WTC11 (cell line): ENCODE measurements at regions not wholly inside any gene's neighbourhood (a gene's known extent, or its start where the extent isn't known, plus 50 kb on each side); places are given as distances from the start of the nearest gene placed in this dataset.

ENCODE experiments used
- ATAC-seq: fragments of 200-7000 bp; cut with Tn5 transposase; 2 replicates; pipeline ENCODE4 v1.10.0; 2021; ENCODE audit warnings: mild to moderate bottlenecking, moderate library complexity
- CTCF ChIA-PET: fragments of 300-600 bp; sonication (Branson Sonifier 250); formaldehyde crosslinking; loops from one replicate; lab custom pipeline; 2021; ENCODE audit warnings: antibody characterized with exemption; lab: Charles Lee
- POLR2A ChIA-PET: fragments of 350-600 bp; sonication (Branson Sonifier 250); formaldehyde crosslinking; loops from one replicate; lab custom pipeline; 2021; ENCODE audit warnings: antibody characterized with exemption; lab: Charles Lee
- DNase-seq: peaks from one replicate; pipeline ENCODE4 v3.0.0; 2021; ENCODE audit warnings: low spot score
- H3K27ac Mint-ChIP-seq: 2 replicates; pipeline ENCODE4 v1.8.0; 2021; ENCODE audit warnings: mixed read lengths
- H3K27me3 Mint-ChIP-seq: 2 replicates; pipeline ENCODE4 v1.8.0; 2021; ENCODE audit warnings: low read depth, mild to moderate bottlenecking, moderate library complexity, mixed read lengths
- H3K36me3 Mint-ChIP-seq: 2 replicates; pipeline ENCODE4 v1.8.0; 2021; ENCODE audit warnings: mixed read lengths
- H3K4me1 Mint-ChIP-seq: 2 replicates; pipeline ENCODE4 v1.8.0; 2022; ENCODE audit warnings: mixed read lengths
- H3K4me3 Mint-ChIP-seq: 2 replicates; pipeline ENCODE4 v1.8.0; 2021; ENCODE audit warnings: mild to moderate bottlenecking, moderate library complexity, mixed read lengths
- H3K9me3 Mint-ChIP-seq: 2 replicates; pipeline ENCODE4 v1.8.0; 2021; ENCODE audit warnings: mixed read lengths
- ATF1 ChIP-seq: sonication (generic); formaldehyde crosslinking; IDR thresholded peaks from 2 replicates; pipeline ENCODE4 v1.8.1; 2023; ENCODE audit warnings: mild to moderate bottlenecking, moderate library complexity, missing genetic modification reagents
- ATF3 ChIP-seq: sonication (generic); formaldehyde crosslinking; conservative IDR thresholded peaks from 2 replicates; pipeline ENCODE4 v1.8.1; 2022; ENCODE audit warnings: mild to moderate bottlenecking, missing genetic modification reagents
- CREB1 ChIP-seq: sonication (generic); formaldehyde crosslinking; IDR thresholded peaks from 2 replicates; pipeline ENCODE4 v1.8.0; 2023; ENCODE audit warnings: mild to moderate bottlenecking, missing genetic modification reagents
- CREM ChIP-seq: sonication (generic); formaldehyde crosslinking; IDR thresholded peaks from 2 replicates; pipeline ENCODE4 v1.8.1; 2022; ENCODE audit warnings: mild to moderate bottlenecking, missing genetic modification reagents, moderate library complexity
- EMX1 ChIP-seq: fragments of 250-450 bp; sonication (Bioruptor Pico); IDR thresholded peaks from 2 replicates; pipeline ENCODE4 v1.8.0; 2021; ENCODE audit warnings: mild to moderate bottlenecking
- FOXK1 ChIP-seq: sonication (generic); formaldehyde crosslinking; IDR thresholded peaks from 2 replicates; pipeline ENCODE4 v1.8.0; 2022; ENCODE audit warnings: mild to moderate bottlenecking, moderate library complexity, missing genetic modification reagents
- GRHL2 ChIP-seq: fragments of 250-450 bp; sonication (Bioruptor Pico); IDR thresholded peaks from 2 replicates; pipeline ENCODE4 v1.8.0; 2022; ENCODE audit warnings: mild to moderate bottlenecking, moderate library complexity; ENCODE audit not compliant: insufficient replicate concordance, severe bottlenecking
- GTF2I ChIP-seq: fragments of 250-450 bp; sonication (Bioruptor Pico); conservative IDR thresholded peaks from 2 replicates; pipeline ENCODE4 v1.4.0; 2021; ENCODE audit warnings: mild to moderate bottlenecking
- IRF1 ChIP-seq: sonication (generic); formaldehyde crosslinking; IDR thresholded peaks from 2 replicates; pipeline ENCODE4 v1.8.0; 2023; ENCODE audit warnings: missing genetic modification reagents
- IRF2 ChIP-seq: sonication (generic); formaldehyde crosslinking; IDR thresholded peaks from 2 replicates; pipeline ENCODE4 v1.8.0; 2022; ENCODE audit warnings: low read depth, missing genetic modification reagents, borderline replicate concordance
- MYBL2 ChIP-seq: sonication (generic); formaldehyde crosslinking; IDR thresholded peaks from 2 replicates; pipeline ENCODE4 v1.8.1; 2023; ENCODE audit warnings: mild to moderate bottlenecking, moderate library complexity, missing genetic modification reagents
- NFATC4 ChIP-seq: fragments of 250-450 bp; sonication (Bioruptor Pico); IDR thresholded peaks from 2 replicates; pipeline ENCODE4 v1.9.0; 2021; ENCODE audit warnings: mild to moderate bottlenecking
- SOX15 ChIP-seq: fragments of 250-450 bp; sonication (Bioruptor Pico); IDR thresholded peaks from 2 replicates; pipeline ENCODE4 v1.9.0; 2021; ENCODE audit warnings: mild to moderate bottlenecking
- USF1 ChIP-seq: sonication (generic); formaldehyde crosslinking; IDR thresholded peaks from 2 replicates; pipeline ENCODE4 v1.8.0; 2022; ENCODE audit warnings: mild to moderate bottlenecking, missing genetic modification reagents
- TF ChIP-seq, protein P1 (sequence below): sonication (generic); formaldehyde crosslinking; IDR thresholded peaks from 2 replicates; pipeline ENCODE4 v1.8.0; 2023; ENCODE audit warnings: mild to moderate bottlenecking, missing genetic modification reagents
- TF ChIP-seq, protein P2 (sequence below): sonication (generic); formaldehyde crosslinking; IDR thresholded peaks from 2 replicates; pipeline ENCODE4 v1.8.1; 2022; ENCODE audit warnings: mild to moderate bottlenecking, missing genetic modification reagents, moderate library complexity, borderline replicate concordance
- TF ChIP-seq, protein P3 (sequence below): sonication (generic); formaldehyde crosslinking; conservative IDR thresholded peaks from 2 replicates; pipeline ENCODE4 v1.8.1; 2023; ENCODE audit warnings: mild to moderate bottlenecking, low read depth, missing genetic modification reagents, moderate library complexity
- TF ChIP-seq, protein P4 (sequence below): sonication (generic); formaldehyde crosslinking; IDR thresholded peaks from 2 replicates; pipeline ENCODE4 v1.8.0; 2022; ENCODE audit warnings: mild to moderate bottlenecking, missing genetic modification reagents
- TF ChIP-seq, protein P5 (sequence below): sonication (generic); formaldehyde crosslinking; IDR thresholded peaks from 2 replicates; pipeline ENCODE4 v1.8.1; 2023; ENCODE audit warnings: mild to moderate bottlenecking, missing genetic modification reagents, moderate library complexity

DNA sequence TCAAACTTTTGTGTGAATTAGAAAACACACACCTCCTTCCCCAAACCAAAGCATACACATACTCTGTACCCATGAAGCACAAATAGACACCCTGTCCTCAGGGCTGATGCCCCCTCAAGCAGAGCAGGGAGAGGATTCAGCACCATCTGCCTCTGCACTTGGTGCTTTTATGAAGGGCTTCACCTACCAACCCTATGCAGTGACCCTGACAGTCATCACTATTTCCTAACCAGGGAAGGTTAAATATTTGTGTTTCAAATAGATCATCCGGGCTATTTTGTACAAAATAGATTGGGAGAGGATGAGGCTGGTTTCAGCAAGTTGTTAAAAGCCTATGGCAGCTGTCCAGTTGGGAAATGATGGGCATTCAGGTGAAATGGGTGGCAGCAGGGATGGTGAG, 396.2 kb downstream of the ZSWIM6 start:
- Mint-ChIP-seq H3K27ac (no peak overlapping the region), H3K9me3 (peaks cover 6% of the 10 kb centered on the region; the same call in 1 of the 2 replicates), H3K27me3 (peaks cover 17% of the 10 kb centered on the region), H3K4me3 (no peak overlapping the region), H3K4me1 (peaks cover 38% of the 10 kb centered on the region), H3K36me3 (no peaks in the 10 kb centered on the region)
- ChIA-PET CTCF (interaction anchor here (1.0 kb wide), 1 partner anchor 49 kb away, joined by 5 read pairs; no protein-coding TSS in a partner anchor), POLR2A (no interaction called here)
- DNase-seq = no peak
- TF ChIP-seq IRF1 (no peak), IRF2 (CRISPR knock-in tag) (no peak), USF1 (no peak), SOX15 (no peak), CREB1 (CRISPR knock-in tag) (no peak), ATF3 (CRISPR knock-in tag) (no peak), EMX1 (CRISPR knock-in tag) (no peak), GTF2I (no peak), ATF1 (CRISPR knock-in tag) (no peak), MYBL2 (CRISPR knock-in tag) (no peak), NFATC4 (CRISPR knock-in tag) (no peak), GRHL2 (CRISPR knock-in tag) (no peak), CREM (CRISPR knock-in tag) (no peak), FOXK1 (CRISPR knock-in tag) (no peak)
- TF ChIP-seq, protein P1, sequence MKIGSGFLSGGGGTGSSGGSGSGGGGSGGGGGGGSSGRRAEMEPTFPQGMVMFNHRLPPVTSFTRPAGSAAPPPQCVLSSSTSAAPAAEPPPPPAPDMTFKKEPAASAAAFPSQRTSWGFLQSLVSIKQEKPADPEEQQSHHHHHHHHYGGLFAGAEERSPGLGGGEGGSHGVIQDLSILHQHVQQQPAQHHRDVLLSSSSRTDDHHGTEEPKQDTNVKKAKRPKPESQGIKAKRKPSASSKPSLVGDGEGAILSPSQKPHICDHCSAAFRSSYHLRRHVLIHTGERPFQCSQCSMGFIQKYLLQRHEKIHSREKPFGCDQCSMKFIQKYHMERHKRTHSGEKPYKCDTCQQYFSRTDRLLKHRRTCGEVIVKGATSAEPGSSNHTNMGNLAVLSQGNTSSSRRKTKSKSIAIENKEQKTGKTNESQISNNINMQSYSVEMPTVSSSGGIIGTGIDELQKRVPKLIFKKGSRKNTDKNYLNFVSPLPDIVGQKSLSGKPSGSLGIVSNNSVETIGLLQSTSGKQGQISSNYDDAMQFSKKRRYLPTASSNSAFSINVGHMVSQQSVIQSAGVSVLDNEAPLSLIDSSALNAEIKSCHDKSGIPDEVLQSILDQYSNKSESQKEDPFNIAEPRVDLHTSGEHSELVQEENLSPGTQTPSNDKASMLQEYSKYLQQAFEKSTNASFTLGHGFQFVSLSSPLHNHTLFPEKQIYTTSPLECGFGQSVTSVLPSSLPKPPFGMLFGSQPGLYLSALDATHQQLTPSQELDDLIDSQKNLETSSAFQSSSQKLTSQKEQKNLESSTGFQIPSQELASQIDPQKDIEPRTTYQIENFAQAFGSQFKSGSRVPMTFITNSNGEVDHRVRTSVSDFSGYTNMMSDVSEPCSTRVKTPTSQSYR = no peak
- TF ChIP-seq, protein P2, sequence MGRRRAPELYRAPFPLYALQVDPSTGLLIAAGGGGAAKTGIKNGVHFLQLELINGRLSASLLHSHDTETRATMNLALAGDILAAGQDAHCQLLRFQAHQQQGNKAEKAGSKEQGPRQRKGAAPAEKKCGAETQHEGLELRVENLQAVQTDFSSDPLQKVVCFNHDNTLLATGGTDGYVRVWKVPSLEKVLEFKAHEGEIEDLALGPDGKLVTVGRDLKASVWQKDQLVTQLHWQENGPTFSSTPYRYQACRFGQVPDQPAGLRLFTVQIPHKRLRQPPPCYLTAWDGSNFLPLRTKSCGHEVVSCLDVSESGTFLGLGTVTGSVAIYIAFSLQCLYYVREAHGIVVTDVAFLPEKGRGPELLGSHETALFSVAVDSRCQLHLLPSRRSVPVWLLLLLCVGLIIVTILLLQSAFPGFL (CRISPR knock-in tag) = no peak
- TF ChIP-seq, protein P3, sequence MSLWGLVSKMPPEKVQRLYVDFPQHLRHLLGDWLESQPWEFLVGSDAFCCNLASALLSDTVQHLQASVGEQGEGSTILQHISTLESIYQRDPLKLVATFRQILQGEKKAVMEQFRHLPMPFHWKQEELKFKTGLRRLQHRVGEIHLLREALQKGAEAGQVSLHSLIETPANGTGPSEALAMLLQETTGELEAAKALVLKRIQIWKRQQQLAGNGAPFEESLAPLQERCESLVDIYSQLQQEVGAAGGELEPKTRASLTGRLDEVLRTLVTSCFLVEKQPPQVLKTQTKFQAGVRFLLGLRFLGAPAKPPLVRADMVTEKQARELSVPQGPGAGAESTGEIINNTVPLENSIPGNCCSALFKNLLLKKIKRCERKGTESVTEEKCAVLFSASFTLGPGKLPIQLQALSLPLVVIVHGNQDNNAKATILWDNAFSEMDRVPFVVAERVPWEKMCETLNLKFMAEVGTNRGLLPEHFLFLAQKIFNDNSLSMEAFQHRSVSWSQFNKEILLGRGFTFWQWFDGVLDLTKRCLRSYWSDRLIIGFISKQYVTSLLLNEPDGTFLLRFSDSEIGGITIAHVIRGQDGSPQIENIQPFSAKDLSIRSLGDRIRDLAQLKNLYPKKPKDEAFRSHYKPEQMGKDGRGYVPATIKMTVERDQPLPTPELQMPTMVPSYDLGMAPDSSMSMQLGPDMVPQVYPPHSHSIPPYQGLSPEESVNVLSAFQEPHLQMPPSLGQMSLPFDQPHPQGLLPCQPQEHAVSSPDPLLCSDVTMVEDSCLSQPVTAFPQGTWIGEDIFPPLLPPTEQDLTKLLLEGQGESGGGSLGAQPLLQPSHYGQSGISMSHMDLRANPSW = no peak
- TF ChIP-seq, protein P4, sequence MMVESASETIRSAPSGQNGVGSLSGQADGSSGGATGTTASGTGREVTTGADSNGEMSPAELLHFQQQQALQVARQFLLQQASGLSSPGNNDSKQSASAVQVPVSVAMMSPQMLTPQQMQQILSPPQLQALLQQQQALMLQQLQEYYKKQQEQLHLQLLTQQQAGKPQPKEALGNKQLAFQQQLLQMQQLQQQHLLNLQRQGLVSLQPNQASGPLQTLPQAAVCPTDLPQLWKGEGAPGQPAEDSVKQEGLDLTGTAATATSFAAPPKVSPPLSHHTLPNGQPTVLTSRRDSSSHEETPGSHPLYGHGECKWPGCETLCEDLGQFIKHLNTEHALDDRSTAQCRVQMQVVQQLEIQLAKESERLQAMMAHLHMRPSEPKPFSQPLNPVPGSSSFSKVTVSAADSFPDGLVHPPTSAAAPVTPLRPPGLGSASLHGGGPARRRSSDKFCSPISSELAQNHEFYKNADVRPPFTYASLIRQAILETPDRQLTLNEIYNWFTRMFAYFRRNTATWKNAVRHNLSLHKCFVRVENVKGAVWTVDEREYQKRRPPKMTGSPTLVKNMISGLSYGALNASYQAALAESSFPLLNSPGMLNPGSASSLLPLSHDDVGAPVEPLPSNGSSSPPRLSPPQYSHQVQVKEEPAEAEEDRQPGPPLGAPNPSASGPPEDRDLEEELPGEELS (CRISPR knock-in tag) = no peak
- TF ChIP-seq, protein P5, sequence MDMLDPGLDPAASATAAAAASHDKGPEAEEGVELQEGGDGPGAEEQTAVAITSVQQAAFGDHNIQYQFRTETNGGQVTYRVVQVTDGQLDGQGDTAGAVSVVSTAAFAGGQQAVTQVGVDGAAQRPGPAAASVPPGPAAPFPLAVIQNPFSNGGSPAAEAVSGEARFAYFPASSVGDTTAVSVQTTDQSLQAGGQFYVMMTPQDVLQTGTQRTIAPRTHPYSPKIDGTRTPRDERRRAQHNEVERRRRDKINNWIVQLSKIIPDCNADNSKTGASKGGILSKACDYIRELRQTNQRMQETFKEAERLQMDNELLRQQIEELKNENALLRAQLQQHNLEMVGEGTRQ = no peak
- no peak for ATAC-seq
